Stimulated activated naive CD8-positive, alpha-beta T cell treated with anti-CD3 and anti-CD28 coated beads, Interleukin-15, Interleukin-2, amounts not matched to agents 100 ng/mL and 50 ng/mL, for 24 hours (primary cell): ENCODE measurements at regions not wholly inside any gene's neighbourhood (a gene's known extent, or its start where the extent isn't known, plus 50 kb on each side); places are given as distances from the start of the nearest gene placed in this dataset.

Experiments
- H3K27ac Mint-ChIP-seq: one replicate; pipeline ENCODE4 v1.8.0; 2021; ENCODE audit warnings: mild to moderate bottlenecking, mixed read lengths
- H3K27me3 Mint-ChIP-seq: one replicate; pipeline ENCODE4 v1.8.0; 2021; ENCODE audit warnings: mixed read lengths
- H3K36me3 Mint-ChIP-seq: one replicate; pipeline ENCODE4 v1.8.0; 2021; ENCODE audit warnings: low read depth, mixed read lengths
- H3K4me1 Mint-ChIP-seq: one replicate; pipeline ENCODE4 v1.8.0; 2021; ENCODE audit warnings: low read depth, mixed read lengths
- H3K4me3 Mint-ChIP-seq: one replicate; pipeline ENCODE4 v1.8.0; 2021; ENCODE audit warnings: mild to moderate bottlenecking, mixed read lengths
- H3K9me3 Mint-ChIP-seq: one replicate; pipeline ENCODE4 v1.8.0; 2021; ENCODE audit warnings: mixed read lengths

- Mint-ChIP-seq H3K4me1 (no peaks in the 10 kb centered on the region), H3K9me3 (peaks cover 5% of the 10 kb centered on the region), H3K27me3 (peaks cover 5% of the 10 kb centered on the region), H3K27ac (no peak overlapping the region), H3K4me3 (no peak overlapping the region), H3K36me3 (no peaks in the 10 kb centered on the region)
Measured at GRCh38 chr5:126248611-126249010, 174.6 kb upstream of the GRAMD2B start.

DNA sequence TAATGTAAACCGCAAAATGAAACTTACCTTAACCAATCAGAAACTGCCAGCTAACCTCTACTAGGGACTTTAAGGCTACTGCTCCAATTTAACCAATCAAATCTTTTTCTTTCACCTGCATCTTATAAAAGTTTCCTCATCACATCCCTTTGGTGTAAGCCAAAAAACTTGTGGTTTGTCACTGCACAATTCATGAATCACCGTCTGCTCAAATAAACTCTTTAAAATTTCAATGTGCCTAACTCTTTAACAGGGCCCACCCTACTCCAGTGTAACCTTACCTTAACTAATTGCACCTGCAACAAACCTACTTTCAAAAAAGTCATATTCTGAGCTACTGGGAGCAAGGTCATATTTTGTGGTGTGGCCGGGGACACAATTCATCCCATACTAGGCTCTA lies 172.2 kb upstream of the GRAMD2B start:
- Mint-ChIP-seq H3K4me3 (no peak overlapping the region), H3K4me1 (no peaks in the 10 kb centered on the region), H3K27me3 (peaks cover 6% of the 10 kb centered on the region), H3K27ac (no peak overlapping the region), H3K36me3 (no peaks in the 10 kb centered on the region), H3K9me3 (peaks cover 9% of the 10 kb centered on the region)

- Mint-ChIP-seq H3K4me1 (no peaks in the 10 kb centered on the region), H3K9me3 (peaks cover 11% of the 10 kb centered on the region), H3K27ac (no peak overlapping the region), H3K4me3 (no peak overlapping the region), H3K27me3 (peaks cover 6% of the 10 kb centered on the region), H3K36me3 (no peaks in the 10 kb centered on the region)
Measured at GRCh38 chr5:126253406-126253805, 169.8 kb upstream of the GRAMD2B start.

DNA sequence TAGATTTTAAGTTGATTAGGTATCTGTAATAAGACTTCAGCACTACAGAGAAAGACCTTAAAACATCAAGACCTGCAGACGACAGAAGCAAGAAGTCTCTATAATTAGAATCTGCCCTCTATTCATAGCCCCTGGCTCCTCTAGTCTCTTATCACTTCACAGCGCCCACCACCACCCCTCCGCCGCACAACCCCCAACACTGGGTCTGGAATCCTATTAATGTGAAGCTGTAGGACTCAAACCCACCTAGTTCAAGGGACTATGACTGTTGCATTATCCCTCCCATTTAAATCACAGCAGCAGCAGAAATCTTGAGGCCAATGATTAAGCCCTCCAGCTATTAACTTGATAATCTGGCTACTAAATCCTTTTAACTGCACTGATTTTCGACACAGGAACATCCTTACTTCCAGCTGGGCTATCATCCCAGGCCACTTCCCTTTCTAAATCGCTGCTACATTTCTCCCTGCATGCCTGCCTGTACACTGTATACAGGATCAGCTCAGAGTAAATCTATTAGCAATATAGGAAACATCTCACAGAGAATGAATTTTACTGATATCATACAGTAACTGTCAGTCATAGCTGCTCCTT lies 159.5 kb upstream of the GRAMD2B start:
- Mint-ChIP-seq H3K9me3 (peaks cover 7% of the 10 kb centered on the region), H3K4me1 (no peaks in the 10 kb centered on the region), H3K4me3 (no peak overlapping the region), H3K27ac (no peak overlapping the region), H3K27me3 (peaks cover 3% of the 10 kb centered on the region), H3K36me3 (no peaks in the 10 kb centered on the region)

- H3K4me1 Mint-ChIP-seq, result no peaks in the 10 kb centered on the region
- H3K36me3 Mint-ChIP-seq, result no peaks in the 10 kb centered on the region
- no peak overlapping the region for H3K27ac Mint-ChIP-seq
- no peak overlapping the region for H3K4me3 Mint-ChIP-seq
- no peaks in the 10 kb centered on the region for H3K9me3 Mint-ChIP-seq
- no peaks in the 10 kb centered on the region for H3K27me3 Mint-ChIP-seq
Measured at GRCh38 chr5:126265917-126266316, 157.3 kb upstream of the GRAMD2B start.

- Mint-ChIP-seq H3K27me3 (no peaks in the 10 kb centered on the region), H3K36me3 (no peaks in the 10 kb centered on the region), H3K9me3 (no peaks in the 10 kb centered on the region), H3K4me3 (no peak overlapping the region), H3K27ac (no peak overlapping the region), H3K4me1 (no peaks in the 10 kb centered on the region)
Measured at GRCh38 chr5:126267438-126267837, 155.8 kb upstream of the GRAMD2B start.

GRCh38 chr5:126268697-126269315 lies 154.4 kb upstream of the GRAMD2B start:
- Mint-ChIP-seq H3K27me3 (no peaks in the 10 kb centered on the region), H3K4me3 (no peak overlapping the region), H3K4me1 (no peaks in the 10 kb centered on the region), H3K9me3 (no peaks in the 10 kb centered on the region), H3K36me3 (no peaks in the 10 kb centered on the region), H3K27ac (no peak overlapping the region)

GRCh38 chr5:126269511-126269910 lies 153.7 kb upstream of the GRAMD2B start:
- Mint-ChIP-seq H3K36me3 (no peaks in the 10 kb centered on the region), H3K27me3 (no peaks in the 10 kb centered on the region), H3K27ac (no peak overlapping the region), H3K9me3 (no peaks in the 10 kb centered on the region), H3K4me1 (no peaks in the 10 kb centered on the region), H3K4me3 (no peak overlapping the region)

- Mint-ChIP-seq H3K4me3 (no peak overlapping the region), H3K27ac (no peak overlapping the region), H3K9me3 (no peaks in the 10 kb centered on the region), H3K27me3 (no peaks in the 10 kb centered on the region), H3K36me3 (no peaks in the 10 kb centered on the region), H3K4me1 (no peaks in the 10 kb centered on the region)
Measured at GRCh38 chr5:126271141-126271540, 152.1 kb upstream of the GRAMD2B start.

DNA sequence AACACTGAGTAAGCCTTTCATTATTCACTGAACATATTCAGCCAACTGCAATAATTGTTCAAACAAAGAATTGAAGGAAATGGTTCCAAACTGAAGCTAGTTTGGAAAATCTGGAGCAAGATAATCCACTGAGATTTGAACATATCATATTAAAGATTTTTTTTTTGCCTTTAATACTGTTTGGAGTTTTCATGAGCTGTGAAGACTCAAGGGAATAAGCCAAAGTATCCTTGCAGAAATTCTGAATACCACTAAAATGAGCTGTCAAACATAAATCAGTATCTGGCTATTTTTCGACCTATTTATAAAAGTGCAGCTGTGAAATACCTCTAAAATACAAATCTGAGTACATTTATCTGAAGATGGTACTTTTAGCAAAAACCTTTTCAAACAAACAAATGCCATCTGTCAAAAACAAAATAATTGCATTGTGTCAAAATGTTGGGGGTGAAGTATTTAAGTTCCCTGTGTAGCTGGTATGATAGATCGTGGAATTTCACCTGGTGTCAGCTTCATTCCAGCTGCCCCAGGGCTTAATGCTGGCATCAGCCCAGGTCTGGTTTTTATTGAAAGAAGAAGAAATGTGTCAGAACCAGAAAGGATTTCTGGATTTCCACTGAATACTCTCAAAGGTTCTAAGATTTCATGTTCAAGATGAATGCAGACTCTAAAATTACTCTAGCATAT lies 149.0 kb upstream of the GRAMD2B start:
- no peak overlapping the region for H3K4me3 Mint-ChIP-seq

DNA sequence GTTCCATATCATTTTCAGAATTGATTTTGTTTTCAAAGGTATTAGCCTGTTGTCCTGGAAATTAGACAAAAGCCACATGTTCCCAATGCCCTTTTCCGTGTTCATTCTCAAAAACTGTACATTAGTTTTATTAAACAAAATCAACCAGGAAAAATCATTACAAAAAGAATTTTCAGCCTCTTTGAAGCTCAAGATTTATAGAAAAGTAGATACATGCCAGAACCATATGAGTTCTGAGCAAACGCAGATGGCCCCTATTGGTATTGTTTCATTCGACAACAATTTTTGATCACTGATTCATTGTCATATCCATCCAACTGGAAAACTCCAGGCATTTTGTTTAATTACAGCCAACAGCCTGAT lies 148.5 kb upstream of the GRAMD2B start:
- Mint-ChIP-seq H3K27me3 (no peaks in the 10 kb centered on the region), H3K27ac (no peak overlapping the region), H3K9me3 (no peaks in the 10 kb centered on the region), H3K36me3 (no peaks in the 10 kb centered on the region), H3K4me3 (no peak overlapping the region), H3K4me1 (no peaks in the 10 kb centered on the region)

More for the DNA sequence above, 149.0 kb upstream of the GRAMD2B start:
- Mint-ChIP-seq H3K27ac (no peak overlapping the region), H3K4me1 (no peaks in the 10 kb centered on the region), H3K9me3 (no peaks in the 10 kb centered on the region), H3K36me3 (no peaks in the 10 kb centered on the region), H3K27me3 (no peaks in the 10 kb centered on the region)

DNA sequence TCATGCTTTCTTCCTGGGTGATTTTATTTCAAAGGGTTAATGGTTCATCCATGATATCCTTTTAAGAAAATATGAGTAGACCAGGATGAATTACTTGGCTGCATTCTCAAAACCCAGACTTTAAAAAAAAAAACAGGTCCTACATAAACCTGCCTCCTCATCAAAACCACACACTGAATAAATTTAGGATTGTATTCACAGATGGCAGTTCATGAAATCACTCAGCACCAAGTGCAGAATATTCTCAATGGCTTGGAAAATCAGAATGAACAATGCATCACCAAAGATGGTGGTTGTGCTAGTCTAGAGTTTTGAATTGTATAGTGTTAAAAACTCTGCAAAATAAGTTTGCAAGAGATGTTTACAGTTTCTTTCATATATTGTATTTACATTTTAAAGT lies 145.4 kb upstream of the GRAMD2B start:
- H3K27me3 Mint-ChIP-seq, result no peaks in the 10 kb centered on the region
- no peaks in the 10 kb centered on the region for H3K4me1 Mint-ChIP-seq
- no peaks in the 10 kb centered on the region for H3K9me3 Mint-ChIP-seq
- no peak overlapping the region for H3K27ac Mint-ChIP-seq
- H3K36me3 Mint-ChIP-seq, result no peaks in the 10 kb centered on the region
- H3K4me3 Mint-ChIP-seq, result no peak overlapping the region

- Mint-ChIP-seq H3K27me3 (no peaks in the 10 kb centered on the region), H3K36me3 (no peaks in the 10 kb centered on the region), H3K27ac (no peak overlapping the region), H3K4me3 (no peak overlapping the region), H3K9me3 (no peaks in the 10 kb centered on the region), H3K4me1 (no peaks in the 10 kb centered on the region)
Measured at GRCh38 chr5:126280343-126280742, 142.9 kb upstream of the GRAMD2B start.

GRCh38 chr5:126280846-126281245 lies 142.4 kb upstream of the GRAMD2B start:
- Mint-ChIP-seq H3K9me3 (no peaks in the 10 kb centered on the region), H3K36me3 (no peaks in the 10 kb centered on the region), H3K27ac (no peak overlapping the region), H3K4me1 (no peaks in the 10 kb centered on the region), H3K27me3 (no peaks in the 10 kb centered on the region), H3K4me3 (no peak overlapping the region)

DNA sequence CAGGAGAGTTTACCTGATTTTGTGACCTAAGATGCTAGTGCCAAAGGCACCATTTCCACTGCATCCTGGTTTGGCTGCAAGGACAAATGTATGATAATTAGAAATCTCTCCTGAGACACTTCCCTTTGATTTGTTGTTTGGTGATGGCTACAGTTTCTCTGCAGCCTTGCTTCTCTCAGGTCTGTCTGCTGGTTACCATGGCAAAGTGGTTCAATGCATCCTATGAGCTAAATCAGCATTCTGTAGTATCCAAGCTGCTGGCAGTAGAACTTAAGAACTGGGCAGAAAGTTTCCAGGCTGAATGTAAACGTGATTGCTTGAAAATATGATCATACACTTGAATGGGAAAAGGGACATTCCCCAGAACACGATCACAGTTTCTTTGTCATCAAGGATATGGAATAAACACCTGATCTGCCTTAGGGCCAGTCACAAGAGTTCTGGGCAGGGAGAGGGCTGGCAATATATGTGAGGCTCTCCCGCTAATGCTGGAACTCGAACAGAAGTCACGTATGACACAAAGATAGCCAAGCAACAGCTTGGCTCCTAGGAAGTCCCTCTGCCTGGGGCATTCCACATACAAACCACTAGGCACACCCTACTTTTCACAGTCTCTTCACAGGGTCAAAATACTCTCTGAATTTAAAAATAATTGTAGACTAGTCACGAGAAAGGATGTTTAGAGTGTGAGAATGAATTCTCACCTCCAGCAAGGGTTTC lies 138.1 kb upstream of the GRAMD2B start:
- H3K9me3 Mint-ChIP-seq, result no peaks in the 10 kb centered on the region
- H3K27me3 Mint-ChIP-seq, result peaks cover 3% of the 10 kb centered on the region
- H3K27ac Mint-ChIP-seq, result no peak overlapping the region
- H3K4me3 Mint-ChIP-seq, result no peak overlapping the region
- no peaks in the 10 kb centered on the region for H3K4me1 Mint-ChIP-seq
- no peaks in the 10 kb centered on the region for H3K36me3 Mint-ChIP-seq
